Spleen (tissue), 11 donors: ENCODE measurements at regions not wholly inside any gene's neighbourhood (a gene's known extent, or its start where the extent isn't known, plus 50 kb on each side); places are given as distances from the start of the nearest gene placed in this dataset.

Source experiments
- DNase-seq: peaks from one replicate; pipeline ENCODE4 v3.0.0-alpha.2; 2020
- H3K27ac ChIP-seq, 8 donors: fragments of 200-600 bp; sonication (generic) in 7 of 8; 1 replicate in 4 of 8; 2 replicates in 4 of 8; pipeline versions ENCODE4 v1.5.0 to v1.8.0; 2016 to 2021; ENCODE audit warnings: inconsistent platforms in 4 of 8, mild to moderate bottlenecking in 4 of 8, moderate library complexity in 1 of 8
- H3K27me3 ChIP-seq, 7 donors: fragments of 200-600 bp; sonication (generic) in 6 of 7; replicated peaks in 1 of 7; 1 replicate in 4 of 7; 2 replicates in 3 of 7; pipeline versions ENCODE4 v1.5.0 to v1.8.0; 2016 to 2021; ENCODE audit warnings: inconsistent platforms in 3 of 7, mild to moderate bottlenecking in 1 of 7
- H3K36me3 ChIP-seq, 6 donors: fragments of 200-600 bp; sonication (generic) in 5 of 6; 1 replicate in 4 of 6; 2 replicates in 2 of 6; pipeline versions ENCODE4 v1.5.0 to v1.8.0; 2016 to 2021; ENCODE audit warnings: inconsistent platforms in 2 of 6
- H3K4me1 ChIP-seq, 6 donors: fragments of 200-600 bp; sonication (generic) in 5 of 6; 1 replicate in 3 of 6; 2 replicates in 3 of 6; pipeline versions ENCODE4 v1.5.0 to v1.8.0; 2016 to 2021; ENCODE audit warnings: inconsistent platforms in 3 of 6
- H3K4me3 ChIP-seq, 8 donors: fragments of 200-600 bp; sonication (generic) in 7 of 8; 1 replicate in 4 of 8; 2 replicates in 4 of 8; pipeline versions ENCODE4 v1.5.0 to v1.8.0; 2016 to 2021; ENCODE audit warnings: inconsistent platforms in 4 of 8, mild to moderate bottlenecking in 4 of 8, moderate library complexity in 2 of 8
- H3K9me3 ChIP-seq, 8 donors: fragments of 200-600 bp; sonication (generic) in 7 of 8; 1 replicate in 4 of 8; 2 replicates in 4 of 8; pipeline versions ENCODE4 v1.5.0 to v1.8.0; 2016 to 2021; ENCODE audit warnings: inconsistent platforms in 4 of 8
- CTCF ChIP-seq, 11 experiments: fragments of 200-600 bp in 7 of 11; fragments of 450-650 bp in 4 of 11; sonication (generic) in 4 of 11; IDR thresholded peaks in 8 of 11; conservative IDR thresholded peaks in 3 of 11; 1 replicate in 7 of 11; 2 replicates in 4 of 11; pipeline versions ENCODE4 v1.4.0 to v1.8.0; 2016 to 2021; ENCODE audit warnings: antibody characterized with exemption in 11 of 11, inconsistent platforms in 4 of 11, mild to moderate bottlenecking in 1 of 11
- POLR2A ChIP-seq, 3 donors: fragments of 450-650 bp; IDR thresholded peaks; one replicate each; pipeline ENCODE4 v1.5.1; 2017; ENCODE audit warnings: antibody characterized with exemption in 3 of 3, mild to moderate bottlenecking in 1 of 3
- POLR2AphosphoS5 ChIP-seq, 3 donors: sonication (generic); formaldehyde crosslinking; IDR thresholded peaks; one replicate each; pipeline ENCODE4 v1.5.1; 2017; ENCODE audit warnings: antibody characterized with exemption in 3 of 3
- WGBS, 5 donors: extraction: QIAGEN DNeasy Blood & Tissue Kit in 3 of 5; methylation state at CpG; one replicate each; pipeline versions ENCODE4 v1.1.5 to v1.1.7; 2013 to 2018; 5-methylcytosine and 5-hydroxymethylcytosine counted together
- intact Hi-C: fragments of 100-400 bp; cut with DNase I; formaldehyde crosslinking; loops from one replicate; pipeline ENCODE4 v1.15.0; 2023; ENCODE audit warnings: low total_unique reads
- donor health status: healthy with polysubstance abuse.
- donor health status: DM: no; HTN: no; CAD: no; lungs with moderate emphysema.
- donor health status: DM: no; HTN: no; CAD: no.
- donor health status: Bipolar disorder and iron deficiency.
- donor health status: healthy.
- donor health status: DM: no; HTN: no; CAD: no.
- donor health status: DM: yes; HTN: yes; CAD: no.

- H3K4me3 ChIP-seq = no peak overlapping the region
- H3K36me3 ChIP-seq = no peaks in the 10 kb centered on the region
- 80 to 94% (median 86%) methylated on average over 4 of the region's 4 CpGs for WGBS, 5 donors
- H3K27me3 ChIP-seq = no peaks in the 10 kb centered on the region
- no peak for DNase-seq
- TF ChIP-seq POLR2A (IDR thresholded peaks at IDR 0.05) (no peak), POLR2AphosphoS5 (IDR thresholded peaks at IDR 0.05) (no peak), CTCF (IDR thresholded peaks at IDR 0.05 in 8 of 11, conservative IDR thresholded peaks at IDR 0.05 in 3 of 11) (no peak)
- H3K9me3 ChIP-seq = no peaks in the 10 kb centered on the region
- no peaks in the 10 kb centered on the region for H3K4me1 ChIP-seq
- intact Hi-C loops = no loop called here
- no peak overlapping the region for H3K27ac ChIP-seq
These were observed 979.7 kb upstream of the FAT3 start for GRCh38 chr11:91244912-91245311.

- Histone ChIP-seq H3K9me3 (no peaks in the 10 kb centered on the region), H3K4me3 (no peak overlapping the region), H3K36me3 (no peaks in the 10 kb centered on the region), H3K4me1 (no peaks in the 10 kb centered on the region), H3K27me3 (no peaks in the 10 kb centered on the region), H3K27ac (no peak overlapping the region)
- DNase-seq = no peak
- TF ChIP-seq POLR2AphosphoS5 (IDR thresholded peaks at IDR 0.05) (no peak), CTCF (IDR thresholded peaks at IDR 0.05 in 8 of 11, conservative IDR thresholded peaks at IDR 0.05 in 3 of 11) (no peak), POLR2A (IDR thresholded peaks at IDR 0.05) (no peak)
- intact Hi-C loops = no loop called here
- 78 to 88% (median 80%) methylated on average over 2 of the region's 2 CpGs for WGBS, 5 donors
These were observed 981.0 kb upstream of the FAT3 start for GRCh38 chr11:91243630-91244029.

GRCh38 chr11:91243051-91243450 lies 981.6 kb upstream of the FAT3 start:
- H3K36me3 ChIP-seq = no peaks in the 10 kb centered on the region
- intact Hi-C loops = no loop called here
- no peak overlapping the region for H3K4me3 ChIP-seq
- H3K27me3 ChIP-seq = no peaks in the 10 kb centered on the region
- no peak for DNase-seq
- no peaks in the 10 kb centered on the region for H3K4me1 ChIP-seq
- no peaks in the 10 kb centered on the region for H3K9me3 ChIP-seq
- H3K27ac ChIP-seq = no peak overlapping the region
- 70 to 87% (median 82%) methylated on average over 3 of the region's 3 CpGs for WGBS, 5 donors
- TF ChIP-seq POLR2A (IDR thresholded peaks at IDR 0.05) = no peak
- no peak for TF ChIP-seq CTCF (IDR thresholded peaks at IDR 0.05 in 8 of 11, conservative IDR thresholded peaks at IDR 0.05 in 3 of 11)
- TF ChIP-seq POLR2AphosphoS5 (IDR thresholded peaks at IDR 0.05) = no peak

GRCh38 chr11:91241226-91241625 lies 983.4 kb upstream of the FAT3 start:
- Histone ChIP-seq H3K27me3 (no peaks in the 10 kb centered on the region), H3K9me3 (no peaks in the 10 kb centered on the region), H3K4me3 (no peak overlapping the region), H3K4me1 (no peaks in the 10 kb centered on the region), H3K36me3 (no peaks in the 10 kb centered on the region), H3K27ac (no peak overlapping the region)
- WGBS, 5 donors = 83 to 89% (median 84%) methylated on average over 3 of the region's 3 CpGs
- DNase-seq = no peak
- TF ChIP-seq POLR2A (IDR thresholded peaks at IDR 0.05) (no peak), POLR2AphosphoS5 (IDR thresholded peaks at IDR 0.05) (no peak), CTCF (IDR thresholded peaks at IDR 0.05 in 8 of 11, conservative IDR thresholded peaks at IDR 0.05 in 3 of 11) (no peak)
- intact Hi-C loops = no loop called here
